KBM-7 (cell line): ENCODE measurements at regions not wholly inside any gene's neighbourhood (a gene's known extent, or its start where the extent isn't known, plus 50 kb on each side); places are given as distances from the start of the nearest gene placed in this dataset.
"Not testable (repeated sequence)": the region's sequence is repeated elsewhere in the genome, so short reads cannot be mapped to it uniquely, and the experiment has no call there.

Experiments
- DNase-seq: peaks from one replicate; pipeline ENCODE4 v3.0.0-alpha.2; 2015
- in situ Hi-C: fragments of 300-500 bp; cut with MboI; formaldehyde crosslinking; loops from 2 replicates; pipeline ENCODE4 v1.14.3; 2020; ENCODE audit warnings: low sequenced_read_pairs, low pct_unique_long_range_greater_than_20kb, mixed read lengths

DNA sequence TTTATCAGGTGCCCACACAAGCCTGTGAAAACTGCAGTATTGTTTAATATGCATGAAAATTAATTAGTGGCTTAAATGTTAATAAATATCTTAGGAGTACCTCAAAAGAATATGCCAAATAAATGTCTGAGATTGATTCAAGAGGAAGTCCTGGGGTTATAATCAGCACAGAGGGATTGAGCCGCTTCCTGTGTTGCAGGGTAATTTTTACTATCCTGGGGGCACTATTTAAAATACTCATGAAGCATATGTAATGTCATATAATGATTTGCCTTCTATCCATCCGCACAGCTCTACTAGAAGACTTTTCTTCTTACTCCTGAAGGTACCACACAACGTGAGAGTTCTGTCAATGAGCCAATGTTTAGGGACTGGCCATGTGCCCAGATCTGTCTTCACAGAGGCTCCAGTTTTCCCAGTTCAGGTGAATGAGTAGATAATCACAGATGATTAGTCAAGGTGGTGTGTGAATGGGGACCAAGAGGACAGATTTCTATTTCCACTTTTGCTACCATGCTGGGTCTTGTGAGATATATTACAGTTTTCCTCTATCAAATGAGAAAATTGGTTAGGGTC, 233.3 kb downstream of the USP46 start:
- DNase-seq: no peak

DNA sequence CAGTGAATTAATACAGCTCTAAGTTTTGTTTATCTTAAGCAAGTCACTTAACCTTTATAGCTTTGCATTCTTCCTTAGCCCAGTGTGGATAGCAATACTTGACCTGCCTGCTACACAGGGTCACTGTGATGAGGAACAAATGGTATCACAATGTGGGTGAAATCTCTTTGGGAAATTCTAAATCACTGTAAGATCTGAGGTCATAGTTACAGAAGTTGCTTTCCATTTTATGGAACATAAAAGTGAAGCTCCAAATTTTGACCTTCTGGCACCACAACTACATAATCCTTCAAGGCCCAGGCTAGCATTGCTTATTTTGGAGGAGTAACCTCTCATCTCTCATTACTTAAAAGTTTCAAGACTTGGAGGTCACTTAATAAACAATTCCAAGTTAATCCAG, 227.7 kb downstream of the USP46 start:
- in situ Hi-C loops: no loop called here
- DNase-seq: no peak

More for the DNA sequence above, 233.3 kb downstream of the USP46 start:
- in situ Hi-C loops: no loop called here

DNA sequence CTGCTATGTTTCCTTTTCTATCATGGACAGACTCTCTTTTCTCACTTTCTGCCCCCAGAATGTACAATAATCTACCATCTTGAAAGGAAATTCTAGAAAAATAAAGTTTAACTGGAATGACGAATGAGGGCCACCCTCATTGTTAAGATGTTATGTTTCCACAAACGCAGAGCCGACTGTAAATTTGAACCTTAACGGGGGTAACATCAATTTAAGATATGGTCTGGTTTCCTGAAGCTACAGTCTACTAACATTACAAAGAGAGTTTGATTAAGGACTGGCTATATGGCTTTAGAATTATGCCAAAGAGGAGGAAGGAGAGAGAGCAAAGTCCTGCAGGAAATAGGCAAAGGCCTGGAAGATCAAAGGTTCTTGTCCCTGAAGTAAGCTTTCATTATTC, 227.2 kb downstream of the USP46 start:
- in situ Hi-C loops: no loop called here
- no peak for DNase-seq

DNA sequence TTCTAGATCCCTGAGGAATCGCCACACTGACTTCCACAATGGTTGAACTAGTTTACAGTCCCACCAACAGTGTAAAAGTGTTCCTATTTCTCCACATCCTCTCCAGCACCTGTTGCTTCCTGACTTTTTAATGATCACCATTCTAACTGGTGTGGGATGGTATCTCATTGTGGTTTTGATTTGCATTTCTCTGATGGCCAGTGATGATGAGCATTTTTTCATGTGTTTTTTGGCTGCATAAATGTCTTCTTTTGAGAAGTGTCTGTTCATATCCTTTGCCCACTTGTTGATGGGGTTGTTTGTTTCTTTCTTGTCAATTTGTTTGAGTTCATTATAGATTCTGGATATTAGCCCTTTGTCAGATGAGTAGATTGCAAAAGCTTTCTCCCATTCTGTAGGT, 216.6 kb downstream of the USP46 start:
- DNase-seq, in situ Hi-C loops: not testable (repeated sequence)

DNA sequence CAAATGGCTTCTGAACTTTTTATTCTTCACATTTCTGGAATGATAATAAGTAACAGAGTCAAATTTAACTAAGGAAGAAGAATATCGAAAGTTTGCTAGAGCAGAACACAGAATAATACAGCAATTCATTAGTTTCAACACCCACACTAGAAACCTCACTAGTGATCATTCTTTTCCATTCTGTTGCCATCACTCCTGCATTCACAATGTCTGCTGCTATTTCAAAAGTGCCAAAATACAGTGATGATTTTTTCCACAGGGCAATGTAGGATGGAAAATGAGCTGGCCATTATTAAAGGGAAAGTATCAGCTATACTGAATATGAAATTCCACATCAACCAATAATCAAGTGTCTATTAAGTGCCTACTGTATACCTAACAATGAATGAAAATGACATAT, 186.7 kb downstream of the USP46 start:
- DNase-seq: no peak
- in situ Hi-C loops: no loop called here

DNA sequence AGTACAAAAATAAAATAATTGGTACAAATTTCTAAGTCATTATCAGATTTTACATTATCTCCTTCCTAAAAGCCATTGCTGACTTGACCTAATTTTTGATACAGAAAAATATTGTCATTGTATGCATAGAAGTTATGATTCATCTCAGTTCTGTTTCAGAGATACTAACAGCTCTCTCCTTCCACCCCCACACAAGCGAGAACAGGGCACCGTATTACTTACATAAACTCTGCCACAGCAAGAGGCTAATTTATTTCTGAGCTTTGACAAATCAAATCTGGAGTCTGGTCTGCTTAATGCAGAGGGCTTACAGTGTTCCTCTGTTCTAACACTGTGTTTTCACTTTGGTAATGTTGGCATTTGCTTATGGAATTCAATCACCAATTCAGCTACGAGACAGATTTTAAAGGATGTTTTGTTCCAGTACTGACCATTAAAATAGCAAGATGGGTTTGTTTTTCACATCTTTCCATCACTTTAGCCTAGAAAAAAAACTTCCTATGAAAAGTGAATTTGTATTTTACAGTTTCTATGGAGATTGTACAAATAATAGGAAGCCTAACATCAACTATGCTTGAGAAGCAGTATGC, 181.8 kb downstream of the USP46 start:
- DNase-seq: no peak
- in situ Hi-C loops: no loop called here

DNA sequence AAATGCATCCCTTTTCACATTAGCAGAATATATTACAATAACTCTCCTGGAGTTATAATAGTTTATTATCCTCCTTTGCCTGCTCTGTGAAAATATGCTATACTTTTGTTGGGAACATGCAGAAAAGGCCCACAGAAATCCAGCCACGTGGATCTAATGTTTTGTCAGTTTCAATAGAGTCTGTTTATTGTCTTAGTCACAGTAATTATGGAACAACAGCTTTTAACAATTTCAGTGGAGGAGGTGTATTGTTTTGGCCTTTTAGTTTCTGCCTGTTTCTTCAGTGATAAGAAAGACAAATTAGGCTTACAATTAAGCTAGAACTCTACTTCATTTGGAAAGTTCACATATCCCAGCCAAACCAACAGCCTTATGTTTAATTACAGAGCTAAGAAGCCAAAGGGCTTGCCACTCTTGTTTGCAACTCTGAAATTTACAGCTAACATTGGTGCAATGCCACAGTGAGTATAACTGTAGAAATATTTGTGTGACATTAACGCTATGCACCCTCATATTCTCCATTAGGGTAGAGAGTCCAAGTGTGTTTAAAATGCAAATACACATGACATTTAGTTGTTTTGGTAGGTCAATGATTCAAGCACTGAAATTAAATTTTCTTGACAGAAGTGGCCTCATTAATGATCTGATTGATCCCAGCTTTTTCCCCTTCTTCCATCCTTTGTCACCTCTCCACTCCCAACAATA, 175.8 kb downstream of the USP46 start:
- in situ Hi-C loops: no loop called here
- no peak for DNase-seq

DNA sequence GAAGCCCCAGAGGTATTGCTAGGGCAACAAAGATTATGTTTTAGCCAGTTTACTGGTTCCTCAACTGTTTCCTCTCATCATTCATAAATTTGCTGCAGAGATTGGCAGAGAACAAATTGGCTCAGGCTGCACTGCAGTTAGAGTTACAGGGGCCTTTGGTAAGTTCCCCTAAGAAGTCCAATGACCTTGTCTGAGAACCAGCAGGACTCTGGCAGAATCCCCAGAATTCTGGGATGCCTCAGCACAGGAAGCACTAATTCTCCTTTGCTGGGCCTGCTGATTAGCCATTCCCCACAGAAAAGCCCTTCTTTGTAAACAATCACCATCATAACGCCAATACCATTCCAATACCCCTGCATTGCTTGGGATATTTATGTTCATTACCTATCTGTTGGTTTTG, 151.3 kb downstream of the USP46 start:
- in situ Hi-C loops: no loop called here
- DNase-seq: no peak

DNA sequence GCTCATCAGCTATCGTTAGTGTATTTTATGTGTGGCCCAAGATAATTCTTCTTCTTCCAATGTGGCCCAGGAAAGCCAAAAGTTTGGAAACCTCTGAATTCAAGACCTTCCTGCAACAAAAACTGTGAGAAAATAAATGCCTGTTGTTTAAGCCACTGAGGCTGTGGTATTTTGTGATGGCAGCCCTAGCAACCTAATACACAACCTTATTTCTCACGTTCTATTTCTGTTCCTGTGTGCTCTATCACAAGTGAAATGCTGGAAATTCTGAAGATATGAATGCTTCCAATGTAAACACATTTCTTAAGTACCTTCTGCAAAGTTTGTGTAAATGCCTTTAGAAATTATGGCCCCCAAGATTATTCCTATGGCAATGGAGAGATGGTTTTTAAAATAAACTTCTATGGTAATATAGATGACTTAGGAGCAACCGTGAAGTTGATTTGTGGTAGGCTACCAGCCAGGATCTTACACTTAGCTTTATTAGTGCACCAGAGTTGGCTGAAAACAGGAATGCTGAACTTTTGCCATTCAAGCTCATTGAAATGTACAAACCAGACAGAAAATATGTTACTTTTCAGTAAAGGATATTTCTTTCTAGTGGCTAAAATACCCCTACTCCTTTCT, 148.0 kb downstream of the USP46 start:
- DNase-seq: no peak
- in situ Hi-C loops: no loop called here

DNA sequence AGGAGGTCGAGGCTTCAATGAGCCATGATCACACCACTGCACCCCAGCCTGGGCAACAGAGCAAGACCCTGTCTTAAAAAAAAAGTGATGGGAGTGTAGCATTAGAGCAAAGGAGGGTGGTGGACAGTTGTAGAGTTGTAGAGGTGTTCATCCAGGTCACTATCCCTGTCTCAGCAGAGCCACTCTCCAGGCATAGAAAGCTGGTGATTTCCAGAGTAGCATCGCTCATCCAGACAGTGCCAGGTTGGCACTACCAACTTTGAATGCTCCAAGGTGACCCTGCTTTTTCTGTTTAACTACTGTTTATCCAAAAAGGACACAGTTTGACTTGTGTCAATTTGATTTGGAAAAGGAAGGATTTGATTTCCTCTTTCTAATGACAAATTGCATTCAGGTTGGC, 147.3 kb downstream of the USP46 start:
- DNase-seq: no peak

DNA sequence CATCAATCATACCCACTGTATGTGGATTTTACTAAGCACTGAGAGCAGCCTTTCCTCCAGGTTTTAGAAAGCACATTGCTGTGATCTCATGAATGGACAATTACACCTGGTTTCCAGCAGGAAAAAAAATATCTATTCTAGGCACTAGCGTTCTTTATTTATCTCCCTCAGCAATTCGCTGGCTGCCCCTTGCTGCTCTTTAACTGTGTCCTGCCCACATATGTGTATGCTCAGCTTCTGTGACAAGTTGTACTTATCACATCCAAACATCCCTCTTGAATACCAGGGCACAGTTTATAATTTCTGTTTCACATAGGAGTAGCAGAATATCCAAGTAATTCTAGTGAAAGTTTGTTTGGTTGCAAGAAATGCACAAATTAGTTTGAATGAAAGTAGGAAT, 146.8 kb downstream of the USP46 start:
- no peak for DNase-seq
- in situ Hi-C loops: no loop called here

More for the DNA sequence above, 147.3 kb downstream of the USP46 start:
- in situ Hi-C loops: no loop called here

DNA sequence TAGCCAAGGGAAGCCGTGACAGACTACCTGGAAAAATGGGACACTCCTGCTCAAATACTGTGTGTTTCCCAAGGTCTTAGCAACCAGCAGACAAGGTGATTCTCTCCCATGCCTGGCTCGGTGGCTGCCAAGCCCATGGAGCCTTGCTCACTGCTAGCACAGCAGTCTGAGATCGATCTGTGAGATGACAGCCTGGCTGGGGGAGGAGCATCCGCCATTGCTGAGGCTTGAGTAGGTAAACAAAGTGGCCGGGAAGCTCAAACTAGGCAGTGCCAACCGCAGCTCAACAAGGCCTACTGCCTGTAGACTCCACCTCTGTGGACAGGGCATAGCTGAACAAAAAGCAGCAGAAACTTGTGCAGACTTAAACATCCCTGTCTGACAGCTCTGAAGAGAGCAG, 137.0 kb downstream of the USP46 start:
- DNase-seq, in situ Hi-C loops: not testable (repeated sequence)

DNA sequence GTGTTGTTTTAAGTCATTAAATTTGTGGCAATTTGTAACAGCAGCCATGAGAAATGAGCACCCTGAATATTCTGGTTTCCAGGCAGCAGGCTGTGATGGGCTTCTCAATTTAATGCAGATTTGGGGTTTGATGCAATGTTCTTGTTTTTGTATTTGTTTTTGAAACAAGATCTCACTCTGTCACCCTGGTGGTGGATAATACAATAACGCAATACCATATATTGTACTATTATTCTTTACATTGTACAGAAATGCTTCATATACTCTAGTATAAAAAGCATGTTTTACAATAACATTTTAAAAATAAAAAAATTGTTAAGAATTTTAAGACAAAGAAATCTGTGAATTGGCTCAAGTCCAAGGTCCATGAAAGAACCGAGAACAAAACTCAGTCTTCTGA, 129.1 kb downstream of the USP46 start:
- in situ Hi-C loops: no loop called here

DNA sequence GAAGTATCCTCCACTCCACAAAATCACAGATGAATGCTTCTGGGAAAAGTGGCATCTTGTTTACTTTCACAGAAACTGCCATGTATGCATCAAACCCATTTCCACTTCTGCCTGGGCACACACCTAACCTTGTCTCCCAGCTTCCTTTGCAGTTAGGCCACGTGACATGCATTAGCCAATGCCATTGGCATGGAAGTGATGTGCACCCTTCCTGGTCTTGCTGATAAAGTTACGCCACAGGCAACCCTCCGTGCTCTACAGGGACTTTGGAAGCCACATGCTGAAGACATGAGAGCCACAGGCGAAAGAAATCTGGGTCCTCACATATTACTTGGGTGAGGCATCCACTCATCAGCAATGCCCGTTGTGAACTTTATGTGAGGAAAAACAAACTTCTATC, 123.3 kb downstream of the USP46 start:
- in situ Hi-C loops: no loop called here
- no peak for DNase-seq

More for the DNA sequence above, 129.1 kb downstream of the USP46 start:
- no peak for DNase-seq
